ENCODE measurements at regions not wholly inside any gene's neighbourhood (a gene's known extent, or its start where the extent isn't known, plus 50 kb on each side); places are given as distances from the start of the nearest gene placed in this dataset.
"Not testable (repeated sequence)": the region's sequence is repeated elsewhere in the genome, so short reads cannot be mapped to it uniquely, and the experiment has no call there.

DNA sequence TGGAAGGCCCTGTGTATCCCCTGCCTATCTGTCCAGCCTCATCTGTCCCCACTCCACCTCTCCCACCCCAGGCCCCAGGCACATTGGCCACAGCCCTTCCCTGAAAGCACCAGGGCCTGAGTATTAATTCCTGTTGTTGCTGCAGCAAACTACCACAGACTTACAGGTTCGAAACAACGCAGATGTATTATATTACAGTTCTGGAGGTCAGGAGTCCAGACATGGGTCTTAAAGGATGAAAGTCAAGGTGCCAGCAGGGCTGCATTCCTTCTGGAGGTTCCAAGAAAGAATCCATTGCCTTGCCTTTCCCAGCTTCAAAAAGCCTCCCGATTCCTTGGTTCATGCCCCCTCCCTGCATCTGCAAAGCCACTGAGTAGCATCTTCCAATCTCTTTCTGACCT lies 78.7 kb upstream of the LAPTM4A start:
- no peak for DNase-seq

DNA sequence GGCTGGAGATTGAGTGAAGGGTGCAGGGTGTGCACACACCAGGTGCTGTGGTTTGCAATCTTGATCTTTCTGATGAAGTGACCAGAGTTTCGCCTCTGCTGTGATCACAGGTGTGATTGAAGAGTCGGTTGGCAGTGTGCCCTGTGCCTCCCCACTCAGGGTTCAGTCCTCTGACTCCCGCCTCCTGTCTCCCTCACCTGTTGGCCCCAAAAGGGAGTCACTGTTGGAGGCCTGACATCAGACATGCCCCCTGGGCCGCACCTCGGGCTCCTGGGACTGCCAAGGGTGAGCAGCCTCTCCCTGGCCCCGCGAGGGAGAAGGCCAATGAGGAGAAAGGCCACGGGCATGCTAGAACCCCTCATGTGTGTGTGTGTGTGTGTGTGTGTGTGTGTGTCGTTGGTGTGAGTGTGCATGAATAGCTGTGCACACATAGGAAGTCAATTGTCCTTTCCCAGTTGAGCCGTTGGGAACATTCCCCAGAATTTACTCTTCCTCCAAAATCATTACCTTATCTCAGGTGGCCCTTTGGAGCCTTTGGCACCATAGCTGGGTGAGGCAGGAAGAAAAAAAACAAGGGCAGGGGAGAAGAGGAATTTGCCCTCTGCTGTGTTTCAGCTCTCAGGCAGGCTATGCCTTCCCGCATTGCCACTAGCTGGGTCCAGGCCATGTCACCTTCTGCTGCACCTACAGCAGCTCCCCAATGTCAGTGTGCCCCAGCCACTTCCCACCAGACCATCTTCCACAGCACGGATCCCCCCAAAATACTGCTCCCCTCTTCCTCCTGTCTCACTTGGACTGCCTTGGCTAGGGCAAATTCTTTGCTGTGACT lies 78.1 kb upstream of the LAPTM4A start:
- no peak for DNase-seq

DNA sequence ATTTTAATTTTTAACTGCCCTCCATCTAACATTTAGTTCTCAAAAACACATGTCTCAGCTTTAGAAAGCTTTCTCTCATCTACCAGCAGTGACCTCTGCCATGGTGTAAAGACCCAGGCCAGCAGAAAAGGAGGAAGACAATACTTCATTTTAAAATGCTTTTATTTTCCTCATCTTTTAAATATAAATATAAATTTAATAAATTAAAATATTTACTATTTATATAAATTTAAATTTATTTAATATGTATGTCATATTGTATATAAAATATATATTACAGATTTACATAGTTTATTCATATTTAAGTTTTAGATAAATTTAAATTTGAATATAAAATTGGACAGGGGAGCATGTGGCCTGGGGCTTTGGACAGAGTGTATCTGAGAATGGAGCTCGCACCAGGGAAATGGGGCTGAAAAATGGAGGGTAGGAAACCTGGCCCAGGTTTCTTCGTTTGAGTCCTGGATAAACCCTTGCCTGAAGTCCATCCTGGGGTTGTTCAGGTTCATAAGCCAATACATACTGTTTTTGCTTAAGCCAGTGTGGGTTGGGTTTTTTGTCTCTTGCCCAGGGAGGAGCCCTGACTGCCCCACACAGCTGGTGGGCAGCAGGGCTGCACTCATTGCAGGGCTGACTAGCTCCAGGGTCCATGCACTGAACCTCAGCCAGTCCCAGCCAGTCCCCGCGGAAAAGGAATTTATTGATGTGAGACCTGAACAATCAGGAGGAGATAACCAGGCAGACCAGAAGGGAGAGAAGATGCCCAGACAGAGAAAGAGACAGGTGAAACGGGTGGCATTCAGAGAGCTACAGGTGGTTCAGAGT lies 77.3 kb upstream of the LAPTM4A start:
- no peak for DNase-seq

- DNase-seq: no peak
Measured at GRCh38 chr2:20126469-20126868, 75.0 kb upstream of the LAPTM4A start.

- DNase-seq: no peak
Measured at GRCh38 chr2:20126040-20126439, 74.6 kb upstream of the LAPTM4A start.

DNA sequence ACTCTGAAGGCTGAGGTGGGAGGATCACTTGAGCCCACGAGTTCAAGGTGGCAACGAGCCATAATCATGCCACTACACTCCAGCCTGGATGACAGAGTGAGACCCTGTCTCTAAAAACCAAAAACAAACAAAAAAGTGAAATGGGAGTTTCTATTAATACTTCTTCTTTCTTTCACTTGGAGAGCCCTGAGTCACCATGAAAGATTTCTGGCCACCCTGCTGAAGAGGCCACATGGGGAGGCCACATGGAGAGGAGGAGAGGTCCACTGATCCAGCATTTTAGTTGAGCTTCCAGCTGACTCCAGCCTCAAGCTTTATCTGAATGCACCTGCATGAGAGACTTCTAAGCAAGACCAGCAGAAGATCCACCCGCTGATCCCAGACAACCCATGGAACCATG lies 74.2 kb upstream of the LAPTM4A start:
- DNase-seq: no peak

GRCh38 chr2:20125164-20125563 lies 73.7 kb upstream of the LAPTM4A start:
- DNase-seq: no peak

DNA sequence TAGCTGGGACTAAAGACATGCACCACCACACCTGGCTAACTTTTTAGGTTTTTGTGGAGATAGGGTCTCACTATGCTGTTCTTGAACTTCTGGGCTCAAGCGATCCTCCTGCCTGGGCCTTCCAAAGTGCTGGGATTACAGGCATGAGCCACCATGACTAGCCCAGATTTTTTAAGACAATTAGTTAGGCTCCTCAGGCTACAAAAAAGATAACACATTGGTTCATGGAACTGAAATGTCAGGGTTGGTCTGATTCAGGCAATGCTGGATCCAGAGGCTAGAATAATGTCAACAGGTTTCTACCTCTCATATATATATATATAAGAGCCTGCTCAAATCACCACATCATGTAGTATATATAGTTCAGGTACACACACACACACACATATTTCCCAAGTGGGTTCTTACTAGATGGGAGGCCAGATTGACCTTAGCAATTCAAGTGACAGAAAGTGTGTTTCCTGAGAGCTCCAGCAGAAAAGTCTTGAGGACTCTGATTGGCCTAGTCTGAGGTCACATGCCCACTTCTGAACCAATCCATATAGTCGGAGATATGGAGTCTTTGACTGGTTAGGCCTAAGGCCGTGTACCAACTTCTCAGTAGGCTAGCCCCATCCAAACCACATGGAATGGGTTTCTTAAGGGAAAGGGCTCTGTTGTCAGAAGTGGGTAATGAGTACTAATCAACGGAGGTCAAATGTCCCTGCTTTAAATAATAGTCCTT lies 72.6 kb upstream of the LAPTM4A start:
- DNase-seq: no peak

GRCh38 chr2:20122864-20123263 lies 71.4 kb upstream of the LAPTM4A start:
- no peak for DNase-seq

DNA sequence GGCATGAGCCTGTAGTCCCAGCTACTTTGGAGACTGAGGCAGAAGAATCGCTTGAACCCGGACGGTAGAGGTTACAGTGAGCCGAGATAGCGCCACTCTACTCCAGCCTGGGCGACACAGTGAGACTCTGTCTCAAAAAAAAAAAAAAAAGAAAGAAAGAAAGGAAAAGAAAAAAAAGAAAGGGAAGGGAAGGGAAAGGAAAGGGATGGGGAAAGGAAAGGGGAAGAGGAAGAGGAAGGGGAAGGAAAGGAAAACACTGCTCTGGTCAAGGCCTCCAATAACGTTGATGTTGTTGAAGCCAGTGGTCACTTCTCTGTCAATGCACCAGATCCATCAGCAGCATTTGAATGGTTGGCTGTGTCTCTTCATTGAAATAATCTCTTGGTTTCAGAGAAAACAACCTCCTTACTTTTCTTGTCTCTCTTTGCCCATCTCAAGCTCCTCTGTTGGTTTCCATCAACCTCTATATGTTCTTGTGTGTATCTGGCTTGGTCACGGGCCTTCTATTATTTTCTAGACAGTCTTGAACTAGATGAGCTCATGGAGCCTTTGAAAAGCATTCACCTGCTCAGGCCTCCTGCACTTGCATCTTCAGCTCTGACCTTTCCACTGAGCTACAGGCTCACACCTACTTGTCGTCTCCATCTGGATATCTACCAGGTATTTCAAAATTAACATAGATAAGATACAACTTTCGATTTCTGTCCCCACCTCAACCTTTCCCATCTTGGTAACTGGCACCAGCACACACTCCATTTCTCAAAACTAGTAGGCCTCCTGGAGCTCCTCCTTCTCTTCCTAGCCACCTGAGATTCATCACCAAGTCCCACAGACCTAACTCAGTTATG lies 69.4 kb upstream of the LAPTM4A start:
- DNase-seq: no peak

DNA sequence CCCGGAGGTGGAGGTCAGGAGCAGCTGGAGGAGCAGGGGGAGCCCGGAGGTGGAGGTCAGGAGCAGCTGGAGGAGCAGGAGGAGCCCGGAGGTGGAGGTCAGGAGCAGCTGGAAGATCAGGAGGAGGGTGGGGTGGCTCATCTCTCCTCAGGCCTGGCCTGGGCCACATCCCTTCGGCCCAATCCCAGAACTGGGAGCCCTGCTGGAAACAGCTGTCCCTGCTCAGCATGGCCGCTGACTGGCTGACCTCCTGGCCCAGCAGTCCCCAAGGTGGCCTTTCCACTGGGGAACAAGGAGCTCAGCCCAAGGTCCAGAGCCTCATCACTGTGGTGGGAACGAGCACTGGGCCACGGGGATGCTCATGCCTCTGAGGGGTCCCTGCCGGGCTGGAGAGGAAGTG lies 66.6 kb upstream of the LAPTM4A start:
- DNase-seq: no peak

GRCh38 chr2:20115902-20116301 lies 64.5 kb upstream of the LAPTM4A start:
- DNase-seq: no peak

DNA sequence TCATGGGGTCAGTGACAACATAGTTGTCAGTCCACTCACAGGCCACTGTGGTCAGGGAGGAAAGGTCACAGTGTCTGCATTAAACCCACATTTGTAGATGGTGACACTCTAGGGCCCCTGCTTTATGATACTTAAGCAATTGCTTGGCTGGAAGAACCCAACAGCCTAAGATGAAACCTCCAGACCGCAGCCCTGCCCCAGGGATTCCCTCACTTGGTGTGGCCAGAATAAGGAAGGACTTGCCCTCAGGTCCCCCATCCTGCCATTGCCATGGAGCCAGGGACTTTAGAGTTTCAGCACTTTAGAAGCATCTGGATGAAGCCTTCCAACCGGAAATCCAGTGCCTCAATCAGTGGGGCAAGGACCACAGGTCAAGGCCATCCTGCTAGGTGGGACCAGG lies 63.9 kb upstream of the LAPTM4A start:
- no peak for DNase-seq

DNA sequence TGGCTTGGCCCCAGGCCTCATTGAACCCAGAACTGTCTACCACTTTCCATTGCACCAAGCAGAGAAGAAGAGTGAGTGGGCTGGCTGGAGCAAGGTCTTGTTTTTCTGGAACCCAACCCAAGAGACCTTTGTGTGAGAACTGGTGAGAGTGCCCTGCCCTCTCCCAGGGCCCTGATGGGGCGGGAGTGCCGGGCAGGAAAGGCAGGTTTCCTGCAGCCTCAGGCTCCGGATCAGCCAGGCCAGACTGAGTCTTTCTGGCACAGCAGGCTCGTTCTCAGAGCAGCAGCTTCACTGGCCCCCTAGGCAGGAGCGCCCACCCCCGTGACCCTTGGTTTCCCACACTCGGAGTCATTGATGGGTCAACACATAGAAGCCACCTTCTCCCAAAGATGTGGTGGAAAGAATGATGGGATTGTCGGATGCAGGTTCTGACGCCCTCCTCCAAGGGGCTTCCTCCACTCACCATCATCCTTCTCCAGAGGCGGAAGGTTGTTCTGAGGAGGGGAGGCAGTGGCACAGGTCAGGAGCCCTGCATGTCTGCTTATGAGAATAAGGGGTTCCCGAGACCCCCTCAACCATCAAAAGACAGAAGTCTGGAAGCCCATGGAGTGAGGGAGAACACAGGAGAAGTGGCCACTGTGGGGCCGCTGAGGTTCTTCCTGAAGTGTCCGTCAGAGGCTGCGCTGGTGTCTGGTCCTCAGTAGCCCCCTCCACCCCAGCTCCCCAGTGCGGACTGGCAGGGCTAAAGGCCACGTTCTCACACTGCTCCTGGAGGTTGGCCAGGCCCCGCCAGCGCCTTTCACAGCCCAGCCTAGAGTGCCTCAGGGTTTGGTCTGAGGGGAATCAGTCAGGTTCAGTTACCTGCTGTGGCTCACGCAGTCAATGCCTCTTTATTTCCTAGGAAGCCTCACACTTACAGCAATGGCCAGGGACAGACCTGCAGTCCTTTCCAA lies 62.8 kb upstream of the LAPTM4A start:
- DNase-seq: no peak

DNA sequence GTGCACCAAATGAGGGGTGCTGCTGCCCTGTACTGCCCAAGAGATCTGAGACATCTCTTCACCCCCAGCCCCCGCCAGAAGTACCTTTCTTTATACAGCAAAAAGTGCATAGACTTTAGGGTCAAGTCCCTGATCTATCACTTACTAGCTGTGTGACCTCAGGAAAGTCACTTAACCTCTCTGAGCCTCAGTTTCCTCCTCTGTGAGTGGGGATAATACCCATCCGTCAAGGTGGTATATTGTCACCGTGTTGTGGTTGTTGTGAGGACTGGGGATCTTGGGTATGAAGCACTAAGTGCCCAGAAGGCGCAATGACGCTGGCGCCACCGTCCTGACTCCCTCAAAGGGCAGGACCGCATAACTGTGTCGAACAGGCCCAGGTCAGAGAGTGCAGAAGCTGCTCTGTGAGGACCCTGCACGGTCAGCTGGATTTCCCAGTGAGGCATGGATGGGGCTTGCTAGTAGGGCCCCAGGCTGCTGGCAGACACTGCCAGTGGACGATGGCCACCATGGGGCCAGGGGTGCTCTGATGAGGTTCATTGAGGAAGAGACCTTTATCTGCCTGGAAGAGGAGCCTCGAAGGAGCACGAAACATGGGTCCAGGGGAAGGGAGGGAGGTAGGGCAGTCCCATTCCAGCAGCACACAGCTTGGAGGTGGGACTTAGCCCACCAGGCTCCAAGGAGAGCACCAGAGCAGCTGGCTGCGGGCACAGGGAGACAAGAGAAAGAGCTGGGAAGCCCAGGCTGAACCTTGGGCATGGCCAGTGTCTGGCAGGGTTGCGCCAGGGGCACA lies 61.8 kb upstream of the LAPTM4A start:
- DNase-seq: no peak

- not testable (repeated sequence) for DNase-seq
Measured at GRCh38 chr2:20112361-20112760, 60.9 kb upstream of the LAPTM4A start.

DNA sequence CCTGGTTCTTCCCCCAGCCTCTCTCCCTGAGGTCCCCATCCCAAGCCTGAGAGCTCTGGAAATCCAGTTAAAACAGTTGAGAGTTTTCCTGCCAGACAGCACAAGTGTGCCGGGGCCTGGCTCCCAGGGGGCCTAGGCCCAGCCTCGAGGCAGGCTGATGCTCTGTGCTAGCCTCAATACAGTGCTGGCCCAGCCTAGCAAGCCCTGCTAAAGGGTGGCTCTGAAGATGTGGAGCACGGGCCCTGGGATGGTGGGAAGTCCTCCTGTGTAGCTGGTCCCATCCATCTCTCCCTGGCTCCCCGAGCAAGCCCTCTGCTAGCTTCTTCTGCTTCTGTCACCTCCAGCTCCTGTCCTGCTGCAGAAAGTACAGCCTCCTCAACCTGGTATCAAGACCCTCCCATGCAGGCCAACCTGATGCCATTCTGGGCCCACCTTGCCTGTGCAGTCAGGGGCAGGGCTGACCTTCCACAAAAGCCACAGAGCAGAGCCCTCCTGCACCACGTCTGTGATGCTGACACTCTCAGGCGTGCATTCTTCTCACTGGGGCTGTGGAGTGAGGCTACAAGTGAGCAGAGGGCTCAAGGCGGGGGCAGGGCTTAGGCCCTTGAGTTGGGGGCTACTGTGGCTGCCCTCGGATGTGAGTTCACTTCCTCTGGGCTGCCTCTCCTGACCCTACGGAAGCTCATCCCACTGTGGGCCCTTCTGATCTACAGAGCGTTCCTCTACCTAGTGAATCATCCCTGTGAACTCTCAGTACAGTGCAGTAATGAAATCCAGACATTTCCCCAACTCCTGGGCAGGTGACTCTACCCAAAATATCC lies 60.1 kb upstream of the LAPTM4A start:
- no peak for DNase-seq

DNA sequence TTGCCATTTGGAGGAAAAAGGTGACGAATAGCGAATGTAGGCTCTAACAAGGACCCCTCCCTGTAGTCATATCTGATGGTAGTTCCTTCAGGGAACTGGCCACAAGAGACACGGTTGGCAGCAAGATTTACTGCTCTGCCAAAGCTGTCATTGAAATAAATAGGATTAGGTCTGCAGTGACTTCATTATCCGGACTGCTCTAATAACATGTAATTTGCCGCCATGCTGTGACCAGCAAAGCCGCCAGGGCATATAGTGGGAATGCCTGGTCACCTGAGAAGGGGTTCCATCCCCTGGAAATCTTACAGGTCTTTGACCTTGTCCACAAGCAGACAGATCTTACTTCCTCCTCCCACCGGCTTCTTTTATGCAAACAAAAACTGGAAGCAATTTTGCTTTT lies 59.4 kb upstream of the LAPTM4A start:
- DNase-seq: no peak

DNA sequence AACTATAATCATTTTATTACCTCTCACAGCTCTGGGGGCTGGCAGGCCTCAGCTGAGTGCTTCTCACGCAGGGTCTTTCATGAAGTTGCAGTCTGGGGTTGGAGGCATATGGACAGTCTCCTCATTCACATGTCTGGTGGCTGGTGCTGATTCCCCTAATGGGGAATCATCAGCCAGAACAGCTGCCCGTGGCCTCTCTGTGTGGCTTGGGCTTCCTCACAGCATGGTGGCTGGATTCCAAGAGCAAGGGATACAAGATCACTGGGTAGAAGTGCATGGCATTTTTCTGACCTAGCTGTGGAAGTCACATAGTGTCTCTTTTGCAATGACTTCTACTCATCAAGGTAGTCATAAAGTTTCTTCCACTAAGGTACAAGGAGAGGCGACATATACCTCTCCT lies 59.0 kb upstream of the LAPTM4A start:
- DNase-seq: no peak
